ENCODE measurements at regions not wholly inside any gene's neighbourhood (a gene's known extent, or its start where the extent isn't known, plus 50 kb on each side); places are given as distances from the start of the nearest gene placed in this dataset.

GRCh38 chr3:182330646-182331045, 462.7 kb upstream of the ATP11B start:
- no peak for TF ChIP-seq CTCF (conservative IDR thresholded peaks at IDR 0.05)
- no peak for TF ChIP-seq ZFX (IDR thresholded peaks at IDR 0.05)

Data from C4-2B (cell line).